A549 (cell line): ENCODE measurements at regions not wholly inside any gene's neighbourhood (a gene's known extent, or its start where the extent isn't known, plus 50 kb on each side); places are given as distances from the start of the nearest gene placed in this dataset.

Source experiments
- ATAC-seq, 2 experiments: fragments of 200-7000 bp in 1 of 2; fragments of >200 bp in 1 of 2; cut with Nextera tagmentation in 1 of 2; cut with Tn5 transposase in 1 of 2; 3 replicates each; pipeline versions ENCODE4 v1.8.0 to v1.9.1; 2018 to 2020; ENCODE audit warnings: mild to moderate bottlenecking in 1 of 2, moderate library complexity in 1 of 2
- CTCF ChIA-PET: fragments of 300-600 bp; sonication (Branson Sonifier 250); formaldehyde crosslinking; extraction: SDS; loops from one replicate; lab custom pipeline; 2021; ENCODE audit warnings: antibody characterized with exemption, inconsistent platforms; lab: Yijun Ruan, JAX
- POLR2A ChIA-PET: fragments of 350-600 bp; formaldehyde crosslinking; extraction: SDS; loops from one replicate; lab custom pipeline; 2021; ENCODE audit warnings: antibody characterized with exemption, inconsistent platforms; lab: Yijun Ruan, JAX
- DNase-seq, 2 experiments: peaks; one replicate each; pipeline versions ENCODE4 v3.0.0 to v3.0.0-alpha.2; 2011 to 2016; ENCODE audit warnings: low read depth in 1 of 2, low spot score in 1 of 2
- FAIRE-seq: peaks from 2 replicates; lab custom pipeline; 2011; peaks lifted over from hg19 to GRCh38; lab: Jason Lieb, UNC
- H3K27ac ChIP-seq, 2 experiments: fragments of >200 bp; sonication (Bioruptor Twin); formaldehyde crosslinking; 3 replicates each; pipeline ENCODE4 v1.5.1; 2016 to 2017
- H3K4me1 ChIP-seq: fragments of >200 bp; sonication (Bioruptor Twin); formaldehyde crosslinking; 3 replicates; pipeline ENCODE4 v1.6.1; 2016
- H3K4me2 ChIP-seq: fragments of >200 bp; sonication (Bioruptor Twin); formaldehyde crosslinking; 3 replicates; pipeline ENCODE4 v1.6.1; 2016
- H3K4me3 ChIP-seq: fragments of >200 bp; sonication (Bioruptor Twin); formaldehyde crosslinking; 3 replicates; pipeline ENCODE4 v1.5.1; 2016
- H3K9me3 ChIP-seq: fragments of >200 bp; sonication (Bioruptor Twin); formaldehyde crosslinking; 3 replicates; pipeline ENCODE4 v1.6.1; 2016
- BHLHE40 ChIP-seq: IDR thresholded peaks from 2 replicates; pipeline ENCODE4 v1.6.1; 2012; ENCODE audit warnings: low read depth, low read length, inconsistent platforms
- ESRRA ChIP-seq: fragments of 150-350 bp; IDR thresholded peaks from 2 replicates; pipeline ENCODE4 v1.6.1; 2014; ENCODE audit warnings: mild to moderate bottlenecking, low read length, borderline replicate concordance
- GATA3 ChIP-seq: IDR thresholded peaks from 2 replicates; pipeline ENCODE4 v1.6.1; 2012; ENCODE audit warnings: borderline replicate concordance
- HDAC2 ChIP-seq: fragments of 200-600 bp; sonication (generic); IDR thresholded peaks from 2 replicates; pipeline ENCODE4 v1.6.1; 2016
- HEYL ChIP-seq: fragments of 250-450 bp; sonication (Bioruptor Pico); IDR thresholded peaks from 2 replicates; pipeline ENCODE4 v1.8.0; 2021; ENCODE audit warnings: mild to moderate bottlenecking, moderate library complexity
- KDM5A ChIP-seq: fragments of 200-600 bp; sonication (generic); IDR thresholded peaks from 2 replicates; pipeline ENCODE4 v1.6.1; 2016; ENCODE audit warnings: antibody characterized with exemption, mild to moderate bottlenecking
- MAFK ChIP-seq: fragments of 450-650 bp; IDR thresholded peaks from 2 replicates; pipeline ENCODE4 v1.6.1; 2014; ENCODE audit not compliant: partially characterized antibody
- POLR2A ChIP-seq: IDR thresholded peaks from 2 replicates; pipeline ENCODE4 v1.6.1; 2012; ENCODE audit warnings: mild to moderate bottlenecking, low read length
- RAD21 ChIP-seq, 2 experiments: fragments of >200 bp in 1 of 2; sonication (Bioruptor Twin) in 1 of 2; formaldehyde crosslinking in 1 of 2; IDR thresholded peaks in 1 of 2; conservative IDR thresholded peaks in 1 of 2; 2 replicates in 1 of 2; 3 replicates in 1 of 2; pipeline ENCODE4 v1.6.1; 2012 to 2018; ENCODE audit warnings: inconsistent platforms in 1 of 2
- RARB ChIP-seq: fragments of 250-450 bp; sonication (Bioruptor Pico); IDR thresholded peaks from 2 replicates; pipeline ENCODE4 v1.8.0; 2021; ENCODE audit warnings: mild to moderate bottlenecking, moderate library complexity
- RFX5 ChIP-seq: fragments of 450-650 bp; IDR thresholded peaks from 2 replicates; pipeline ENCODE4 v1.7.1; 2014; ENCODE audit warnings: antibody characterized with exemption, mild to moderate bottlenecking, moderate library complexity
- RNF2 ChIP-seq: fragments of 200-600 bp; sonication (generic); IDR thresholded peaks from 2 replicates; pipeline ENCODE4 v1.6.1; 2016; ENCODE audit warnings: low read depth, mild to moderate bottlenecking, antibody characterized with exemption, moderate library complexity, borderline replicate concordance
- SMC3 ChIP-seq: fragments of >200 bp; sonication (Bioruptor Twin); formaldehyde crosslinking; IDR thresholded peaks from 3 replicates; pipeline ENCODE4 v1.6.1; 2018; ENCODE audit warnings: inconsistent platforms
- TP53 ChIP-seq: fragments of 250-450 bp; sonication (Bioruptor Pico); IDR thresholded peaks from 2 replicates; pipeline ENCODE4 v1.5.0; 2021; ENCODE audit warnings: mild to moderate bottlenecking, moderate library complexity
- ZC3H11A ChIP-seq: fragments of 450-650 bp; IDR thresholded peaks from 2 replicates; pipeline ENCODE4 v1.6.1; 2014; ENCODE audit warnings: antibody characterized with exemption, mild to moderate bottlenecking
- ZFP36 ChIP-seq: fragments of 450-650 bp; IDR thresholded peaks from 2 replicates; pipeline ENCODE4 v1.6.1; 2014; ENCODE audit warnings: borderline replicate concordance; ENCODE audit not compliant: partially characterized antibody
- ZNF302 ChIP-seq: fragments of 250-450 bp; sonication (Bioruptor Pico); IDR thresholded peaks from 2 replicates; pipeline ENCODE4 v1.9.0; 2021; ENCODE audit warnings: inconsistent platforms, mild to moderate bottlenecking, moderate library complexity
- WGBS: methylation state at CpG from one replicate; pipeline ENCODE4 v1.1.6; 2017; ENCODE audit errors: missing lambda C conversion rate; 5-methylcytosine and 5-hydroxymethylcytosine counted together
- TF ChIP-seq, protein P1 (sequence below): fragments of 200-600 bp; sonication (generic); IDR thresholded peaks from 2 replicates; pipeline ENCODE4 v1.6.1; 2016; ENCODE audit warnings: antibody characterized with exemption, mild to moderate bottlenecking, moderate library complexity
- TF ChIP-seq, protein P2 (sequence below): fragments of >200 bp; sonication (Bioruptor Twin); formaldehyde crosslinking; IDR thresholded peaks from 3 replicates; pipeline ENCODE4 v1.5.1; 2016
- TF ChIP-seq, protein P3 (sequence below): IDR thresholded peaks from 2 replicates; pipeline ENCODE4 v1.6.1; 2012; ENCODE audit warnings: low read depth, borderline replicate concordance
- TF ChIP-seq, protein P4 (sequence below): fragments of >200 bp; sonication (Bioruptor Twin); formaldehyde crosslinking; IDR thresholded peaks from 2 replicates; pipeline ENCODE4 v1.6.1; 2016
- TF ChIP-seq, protein P5 (sequence below): IDR thresholded peaks from 2 replicates; pipeline ENCODE4 v1.6.1; 2012

DNA sequence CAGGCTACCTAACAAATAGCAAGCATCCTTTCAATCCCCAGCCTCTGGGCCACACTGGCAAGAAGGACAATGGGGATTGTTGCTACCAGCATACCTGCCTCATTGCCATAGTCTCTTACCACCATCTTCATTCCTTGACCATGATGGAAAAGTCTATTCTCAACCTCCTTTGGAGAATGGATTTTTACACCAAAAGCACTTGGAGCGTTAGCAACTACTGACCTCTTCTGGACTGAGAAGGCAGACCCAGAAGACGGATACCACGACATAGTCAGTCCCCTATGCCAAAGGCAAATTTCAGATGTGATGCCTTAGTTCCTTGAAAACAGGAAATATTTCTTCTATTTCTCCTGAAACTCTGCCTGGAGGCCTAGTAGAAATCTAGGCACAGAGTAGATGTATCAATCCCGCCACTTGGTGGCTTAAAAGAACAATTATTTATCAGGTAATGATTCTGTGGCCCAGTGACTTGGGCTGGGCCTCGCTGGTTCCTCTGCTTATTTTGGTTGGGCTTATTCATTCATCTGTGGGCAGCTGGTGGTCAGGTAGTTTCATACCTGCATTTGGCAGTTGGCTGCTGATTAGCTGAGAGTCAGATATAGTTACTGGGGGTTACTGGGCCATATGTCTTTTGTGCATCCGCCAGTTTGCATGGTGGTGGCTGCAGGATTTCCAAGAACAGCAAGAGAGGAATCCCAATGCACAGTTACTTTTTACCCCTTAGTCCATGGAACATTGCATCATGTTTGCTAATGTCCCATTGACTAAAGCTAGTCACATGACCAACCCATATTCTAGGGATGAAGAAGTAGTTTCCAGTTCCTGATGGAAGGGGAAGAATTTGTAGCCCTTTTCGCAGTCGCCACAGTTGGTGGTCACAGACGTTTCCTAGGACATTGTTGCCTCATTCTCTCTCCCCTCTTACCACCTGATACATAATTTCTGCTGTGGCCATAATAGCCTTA, 75.2 kb downstream of the DHCR7 start:
- WGBS = 71% methylated on average over 9 of the region's 9 CpGs
- Histone ChIP-seq H3K4me3 (no peak overlapping the region), H3K27ac (no peak overlapping the region), H3K4me1 (no peaks in the 10 kb centered on the region), H3K9me3 (no peaks in the 10 kb centered on the region), H3K4me2 (no peak overlapping the region)
- ChIA-PET CTCF (interaction anchor here (0.6 to 2.1 kb wide), 23 partner anchors 9 to 911 kb away, joined by 3 to 7 read pairs (median 3); no protein-coding TSS in a partner anchor), POLR2A (no interaction called here)
- ATAC-seq (peak; percentile 68 to 80; a peak in 5 of 6 replicates), FAIRE-seq (no peak), DNase-seq (peak; percentile 30 to 46)
- no peak for TF ChIP-seq BHLHE40
- TF ChIP-seq, protein P1, sequence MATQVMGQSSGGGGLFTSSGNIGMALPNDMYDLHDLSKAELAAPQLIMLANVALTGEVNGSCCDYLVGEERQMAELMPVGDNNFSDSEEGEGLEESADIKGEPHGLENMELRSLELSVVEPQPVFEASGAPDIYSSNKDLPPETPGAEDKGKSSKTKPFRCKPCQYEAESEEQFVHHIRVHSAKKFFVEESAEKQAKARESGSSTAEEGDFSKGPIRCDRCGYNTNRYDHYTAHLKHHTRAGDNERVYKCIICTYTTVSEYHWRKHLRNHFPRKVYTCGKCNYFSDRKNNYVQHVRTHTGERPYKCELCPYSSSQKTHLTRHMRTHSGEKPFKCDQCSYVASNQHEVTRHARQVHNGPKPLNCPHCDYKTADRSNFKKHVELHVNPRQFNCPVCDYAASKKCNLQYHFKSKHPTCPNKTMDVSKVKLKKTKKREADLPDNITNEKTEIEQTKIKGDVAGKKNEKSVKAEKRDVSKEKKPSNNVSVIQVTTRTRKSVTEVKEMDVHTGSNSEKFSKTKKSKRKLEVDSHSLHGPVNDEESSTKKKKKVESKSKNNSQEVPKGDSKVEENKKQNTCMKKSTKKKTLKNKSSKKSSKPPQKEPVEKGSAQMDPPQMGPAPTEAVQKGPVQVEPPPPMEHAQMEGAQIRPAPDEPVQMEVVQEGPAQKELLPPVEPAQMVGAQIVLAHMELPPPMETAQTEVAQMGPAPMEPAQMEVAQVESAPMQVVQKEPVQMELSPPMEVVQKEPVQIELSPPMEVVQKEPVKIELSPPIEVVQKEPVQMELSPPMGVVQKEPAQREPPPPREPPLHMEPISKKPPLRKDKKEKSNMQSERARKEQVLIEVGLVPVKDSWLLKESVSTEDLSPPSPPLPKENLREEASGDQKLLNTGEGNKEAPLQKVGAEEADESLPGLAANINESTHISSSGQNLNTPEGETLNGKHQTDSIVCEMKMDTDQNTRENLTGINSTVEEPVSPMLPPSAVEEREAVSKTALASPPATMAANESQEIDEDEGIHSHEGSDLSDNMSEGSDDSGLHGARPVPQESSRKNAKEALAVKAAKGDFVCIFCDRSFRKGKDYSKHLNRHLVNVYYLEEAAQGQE = no peak
- no peak for TF ChIP-seq KDM5A
- no peak for TF ChIP-seq RNF2
- TF ChIP-seq GATA3 = no peak
- TF ChIP-seq RARB (CRISPR knock-in tag) = no peak
- no peak for TF ChIP-seq HEYL (CRISPR knock-in tag)
- TF ChIP-seq MAFK = no peak
- TF ChIP-seq TP53 = no peak
- TF ChIP-seq, protein P2, sequence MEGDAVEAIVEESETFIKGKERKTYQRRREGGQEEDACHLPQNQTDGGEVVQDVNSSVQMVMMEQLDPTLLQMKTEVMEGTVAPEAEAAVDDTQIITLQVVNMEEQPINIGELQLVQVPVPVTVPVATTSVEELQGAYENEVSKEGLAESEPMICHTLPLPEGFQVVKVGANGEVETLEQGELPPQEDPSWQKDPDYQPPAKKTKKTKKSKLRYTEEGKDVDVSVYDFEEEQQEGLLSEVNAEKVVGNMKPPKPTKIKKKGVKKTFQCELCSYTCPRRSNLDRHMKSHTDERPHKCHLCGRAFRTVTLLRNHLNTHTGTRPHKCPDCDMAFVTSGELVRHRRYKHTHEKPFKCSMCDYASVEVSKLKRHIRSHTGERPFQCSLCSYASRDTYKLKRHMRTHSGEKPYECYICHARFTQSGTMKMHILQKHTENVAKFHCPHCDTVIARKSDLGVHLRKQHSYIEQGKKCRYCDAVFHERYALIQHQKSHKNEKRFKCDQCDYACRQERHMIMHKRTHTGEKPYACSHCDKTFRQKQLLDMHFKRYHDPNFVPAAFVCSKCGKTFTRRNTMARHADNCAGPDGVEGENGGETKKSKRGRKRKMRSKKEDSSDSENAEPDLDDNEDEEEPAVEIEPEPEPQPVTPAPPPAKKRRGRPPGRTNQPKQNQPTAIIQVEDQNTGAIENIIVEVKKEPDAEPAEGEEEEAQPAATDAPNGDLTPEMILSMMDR = peak; percentile 67
- no peak for TF ChIP-seq POLR2A
- TF ChIP-seq RAD21 (conservative IDR thresholded peaks at IDR 0.05 in 1 of 2, IDR thresholded peaks at IDR 0.05 in 1 of 2) = peak; percentile 78 to 82
- TF ChIP-seq, protein P3, sequence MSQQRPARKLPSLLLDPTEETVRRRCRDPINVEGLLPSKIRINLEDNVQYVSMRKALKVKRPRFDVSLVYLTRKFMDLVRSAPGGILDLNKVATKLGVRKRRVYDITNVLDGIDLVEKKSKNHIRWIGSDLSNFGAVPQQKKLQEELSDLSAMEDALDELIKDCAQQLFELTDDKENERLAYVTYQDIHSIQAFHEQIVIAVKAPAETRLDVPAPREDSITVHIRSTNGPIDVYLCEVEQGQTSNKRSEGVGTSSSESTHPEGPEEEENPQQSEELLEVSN = no peak
- peak; percentile 58 for TF ChIP-seq SMC3

DNA sequence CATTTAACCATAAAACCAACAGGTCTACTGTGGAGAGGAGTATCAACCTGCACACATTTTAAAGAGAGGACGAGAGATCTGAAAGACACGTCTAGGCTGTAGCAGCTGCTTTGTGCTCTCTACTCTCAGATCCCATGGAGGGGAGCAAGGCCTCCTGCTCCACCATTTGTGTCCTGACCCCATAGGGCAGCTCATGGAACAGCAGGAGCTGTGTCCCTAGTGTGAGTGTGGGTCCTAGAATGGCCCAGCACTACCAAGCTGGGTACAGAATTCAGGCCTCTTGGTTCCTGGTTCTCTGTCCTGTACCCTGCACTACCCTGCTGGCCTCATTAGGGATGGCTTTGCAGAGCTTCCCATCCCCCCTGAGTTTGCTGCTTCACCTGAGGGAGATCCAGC, 76.5 kb downstream of the DHCR7 start:
- no peak for FAIRE-seq

More for the DNA sequence above, 76.5 kb downstream of the DHCR7 start:
- WGBS = 74% methylated on average over 2 of the region's 2 CpGs
- TF ChIP-seq GATA3 (no peak), HDAC2 (no peak), ZNF302 (no peak), RFX5 (no peak), ZFP36 (no peak), KDM5A (no peak), ESRRA (no peak), ZC3H11A (no peak)
- TF ChIP-seq, protein P4, sequence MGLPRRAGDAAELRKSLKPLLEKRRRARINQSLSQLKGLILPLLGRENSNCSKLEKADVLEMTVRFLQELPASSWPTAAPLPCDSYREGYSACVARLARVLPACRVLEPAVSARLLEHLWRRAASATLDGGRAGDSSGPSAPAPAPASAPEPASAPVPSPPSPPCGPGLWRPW = no peak
- TF ChIP-seq, protein P5, sequence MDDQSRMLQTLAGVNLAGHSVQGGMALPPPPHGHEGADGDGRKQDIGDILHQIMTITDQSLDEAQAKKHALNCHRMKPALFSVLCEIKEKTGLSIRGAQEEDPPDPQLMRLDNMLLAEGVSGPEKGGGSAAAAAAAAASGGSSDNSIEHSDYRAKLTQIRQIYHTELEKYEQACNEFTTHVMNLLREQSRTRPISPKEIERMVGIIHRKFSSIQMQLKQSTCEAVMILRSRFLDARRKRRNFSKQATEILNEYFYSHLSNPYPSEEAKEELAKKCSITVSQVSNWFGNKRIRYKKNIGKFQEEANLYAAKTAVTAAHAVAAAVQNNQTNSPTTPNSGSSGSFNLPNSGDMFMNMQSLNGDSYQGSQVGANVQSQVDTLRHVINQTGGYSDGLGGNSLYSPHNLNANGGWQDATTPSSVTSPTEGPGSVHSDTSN = no peak
- no peak overlapping the region for H3K4me3 ChIP-seq
- no peak overlapping the region for H3K4me2 ChIP-seq
- ATAC-seq (peak; percentile 15 to 54; a peak in 2 of 6 replicates), DNase-seq (no peak)
- POLR2A ChIA-PET = no interaction called here
- CTCF ChIA-PET = interaction anchor here (0.7 to 2.1 kb wide), 10 partner anchors 11 to 557 kb away, joined by 3 to 5 read pairs (median 4); no protein-coding TSS in a partner anchor
- H3K27ac ChIP-seq = no peak overlapping the region
- no peaks in the 10 kb centered on the region for H3K9me3 ChIP-seq
- H3K4me1 ChIP-seq = no peaks in the 10 kb centered on the region
